UCSD-AML1 (cell line): ENCODE measurements at regions not wholly inside any gene's neighbourhood (a gene's known extent, or its start where the extent isn't known, plus 50 kb on each side); places are given as distances from the start of the nearest gene placed in this dataset.
"Not testable (repeated sequence)": the region's sequence is repeated elsewhere in the genome, so short reads cannot be mapped to it uniquely, and the experiment has no call there.

Source experiments
- DNase-seq: peaks from one replicate; lab custom pipeline; 2025; ENCODE audit not compliant: unreplicated experiment; lab: John Stamatoyannopoulos, UW

- DNase-seq = not testable (repeated sequence)
These were observed 231.5 kb downstream of the NPIPA7 start for GRCh38 chr16:16610389-16610967.

- not testable (repeated sequence) for DNase-seq
These were observed 234.3 kb downstream of the NPIPA7 start for GRCh38 chr16:16613212-16613611.

DNA sequence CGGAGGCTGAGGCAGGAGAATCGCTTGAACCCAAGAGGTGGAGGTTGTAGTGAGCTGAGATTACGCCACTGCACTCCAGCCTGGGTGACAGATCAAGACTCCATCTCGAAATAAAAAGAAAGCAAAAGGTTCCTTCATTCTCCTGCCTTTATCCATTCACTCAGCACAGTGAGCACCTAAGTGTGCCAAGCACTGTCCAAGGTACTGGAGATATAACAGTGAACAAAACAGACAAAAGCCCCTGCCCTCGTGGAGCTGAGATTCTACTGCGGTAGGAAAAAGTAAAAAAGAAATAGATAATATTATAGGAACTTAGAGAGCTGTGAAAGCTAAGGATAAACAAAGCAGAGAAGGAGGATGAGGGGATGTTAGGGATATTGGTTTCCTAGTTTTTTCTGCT lies 235.5 kb downstream of the NPIPA7 start:
- DNase-seq = not testable (repeated sequence)

GRCh38 chr16:16618963-16619465 lies 240.1 kb downstream of the NPIPA7 start:
- DNase-seq = not testable (repeated sequence)

DNA sequence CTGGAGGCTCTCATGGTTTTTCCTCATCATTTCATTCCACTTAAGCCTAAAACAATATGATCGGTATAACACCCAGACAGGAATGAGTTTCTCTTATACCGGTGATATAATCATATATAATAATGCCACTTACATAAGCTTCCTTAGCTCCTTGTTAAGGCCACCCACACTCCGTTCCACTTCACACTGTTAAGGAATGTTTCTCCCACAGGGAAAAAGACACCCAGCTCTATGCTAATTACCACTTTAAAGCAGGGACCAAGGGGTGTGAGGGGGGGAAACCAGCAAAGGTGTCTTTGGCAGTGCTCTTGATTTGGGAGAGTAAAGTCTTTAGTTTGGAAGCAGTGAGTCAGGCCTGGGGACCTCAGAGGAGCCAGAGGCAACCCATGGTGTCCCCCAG lies 245.4 kb downstream of the NPIPA7 start:
- DNase-seq = not testable (repeated sequence)

DNA sequence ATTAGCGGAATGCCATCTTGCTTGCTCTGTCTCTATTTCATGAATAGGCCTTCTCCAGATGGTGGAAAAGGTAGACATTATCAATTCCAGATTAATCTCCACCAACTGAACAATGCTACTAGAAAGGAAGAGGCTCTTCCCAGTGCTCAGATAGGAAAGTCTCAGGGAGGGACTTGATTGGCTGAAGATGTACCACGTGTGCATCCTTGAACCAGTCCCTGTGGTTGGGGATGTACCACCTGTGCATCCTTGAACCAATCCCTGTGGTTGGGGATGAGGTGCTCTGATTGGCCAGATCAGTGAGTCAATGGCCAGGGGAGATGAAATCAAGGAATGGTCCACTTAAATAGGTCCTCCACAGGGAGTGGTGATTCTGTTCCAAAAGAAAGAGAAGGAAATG lies 246.2 kb downstream of the NPIPA7 start:
- not testable (repeated sequence) for DNase-seq

- DNase-seq = not testable (repeated sequence)
These were observed 248.9 kb downstream of the NPIPA7 start for GRCh38 chr16:16627865-16628264.

- DNase-seq = not testable (repeated sequence)
These were observed 259.3 kb downstream of the NPIPA7 start for GRCh38 chr16:16638231-16638630.

GRCh38 chr16:16638714-16639113 lies 259.8 kb downstream of the NPIPA7 start:
- DNase-seq = not testable (repeated sequence)

- not testable (repeated sequence) for DNase-seq
These were observed 264.9 kb downstream of the NPIPA7 start for GRCh38 chr16:16643828-16644227.

DNA sequence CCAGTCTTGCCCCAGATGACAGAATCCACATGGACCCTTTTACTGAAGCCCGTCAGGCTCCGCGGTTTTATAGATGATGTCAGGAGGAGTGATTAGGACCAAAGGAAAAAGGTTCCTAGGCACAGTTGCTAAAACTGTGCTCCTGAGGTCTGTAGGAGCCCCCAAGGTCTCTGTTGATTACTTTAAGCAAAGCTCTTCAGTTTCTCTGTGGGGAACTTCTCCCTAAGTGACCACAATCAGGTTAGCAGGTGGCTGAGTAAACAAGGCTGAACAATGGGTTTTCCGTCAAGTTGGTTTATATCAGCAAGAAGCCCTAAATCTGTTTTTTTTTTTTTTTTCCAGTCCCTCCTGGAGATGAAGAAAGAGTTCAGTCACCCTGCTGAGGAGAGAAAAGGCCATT lies 269.1 kb downstream of the NPIPA7 start:
- DNase-seq = not testable (repeated sequence)

DNA sequence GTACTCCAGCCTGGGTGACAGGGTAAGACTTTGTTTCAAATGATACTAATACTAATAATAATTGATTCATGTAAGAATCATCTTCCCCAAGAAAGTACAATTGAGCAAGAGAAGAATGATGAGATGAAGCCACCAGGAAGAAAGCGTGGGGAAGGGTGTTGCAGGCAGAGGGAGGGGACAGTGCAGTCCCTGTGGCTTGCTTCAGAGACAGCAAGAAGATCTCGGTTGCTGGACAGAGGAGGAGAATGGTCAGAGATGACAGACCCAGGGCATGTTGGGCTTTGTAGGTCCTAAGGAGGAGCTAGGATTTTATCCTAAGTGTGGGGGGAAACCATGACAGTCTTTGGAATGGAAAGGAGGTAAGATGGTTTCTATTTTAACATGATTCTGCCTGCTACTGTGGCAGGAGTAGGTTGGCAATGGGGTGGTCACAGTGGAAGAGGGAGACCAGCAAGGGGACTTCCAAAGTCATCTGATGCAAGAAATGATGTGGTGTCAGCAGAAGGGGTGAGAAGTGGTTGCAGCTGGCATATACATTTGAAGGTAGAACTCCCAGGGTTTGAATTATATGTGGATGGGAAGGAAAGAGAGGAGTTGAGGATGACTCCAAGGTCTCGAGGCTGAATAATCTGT lies 293.4 kb downstream of the NPIPA7 start:
- DNase-seq = not testable (repeated sequence)

GRCh38 chr16:16674820-16675219 lies 295.9 kb downstream of the NPIPA7 start:
- DNase-seq = not testable (repeated sequence)

DNA sequence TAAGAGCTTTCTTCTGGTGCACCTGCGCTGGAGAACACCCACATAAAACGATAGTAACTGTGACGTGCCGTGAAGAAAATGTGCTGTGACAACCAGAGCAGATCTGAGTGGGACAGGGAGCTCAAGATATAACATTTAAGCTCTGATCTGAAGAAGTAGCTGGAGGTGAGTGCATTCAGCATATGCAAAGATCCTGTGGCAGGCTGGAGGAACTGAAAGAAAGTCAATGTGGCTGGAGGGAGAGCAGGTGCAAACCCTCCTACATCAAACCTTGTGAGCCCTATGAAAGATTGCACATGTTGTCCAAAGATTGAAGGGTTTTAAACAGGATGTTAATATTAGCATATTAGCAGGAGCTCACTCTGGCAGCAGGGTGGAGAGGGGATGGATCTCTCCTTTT lies 342.9 kb downstream of the NPIPA7 start:
- DNase-seq = not testable (repeated sequence)

- not testable (repeated sequence) for DNase-seq
These were observed 343.7 kb downstream of the NPIPA7 start for GRCh38 chr16:16722666-16723065.

- not testable (repeated sequence) for DNase-seq
These were observed 345.0 kb downstream of the NPIPA7 start for GRCh38 chr16:16723819-16724519.

DNA sequence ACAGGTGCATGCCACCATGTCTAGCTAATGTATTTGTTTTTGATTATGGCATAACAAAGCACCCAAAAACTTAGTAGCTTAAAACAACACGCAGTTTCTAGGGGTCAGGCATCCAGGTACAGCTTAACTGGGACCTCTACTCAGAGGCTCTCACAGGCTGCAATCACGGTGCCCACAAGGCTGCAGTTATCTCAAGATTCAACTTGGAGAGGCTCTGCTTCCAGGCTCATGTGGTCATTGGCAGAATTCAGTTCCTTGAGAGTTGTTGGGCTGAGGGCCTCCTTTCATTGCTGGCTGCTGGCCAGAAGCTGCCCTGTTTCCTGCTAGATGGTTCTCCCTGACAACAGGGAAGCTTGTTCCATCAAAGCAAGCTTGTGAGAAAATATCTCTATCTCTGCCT lies 348.1 kb downstream of the NPIPA7 start:
- DNase-seq = not testable (repeated sequence)

DNA sequence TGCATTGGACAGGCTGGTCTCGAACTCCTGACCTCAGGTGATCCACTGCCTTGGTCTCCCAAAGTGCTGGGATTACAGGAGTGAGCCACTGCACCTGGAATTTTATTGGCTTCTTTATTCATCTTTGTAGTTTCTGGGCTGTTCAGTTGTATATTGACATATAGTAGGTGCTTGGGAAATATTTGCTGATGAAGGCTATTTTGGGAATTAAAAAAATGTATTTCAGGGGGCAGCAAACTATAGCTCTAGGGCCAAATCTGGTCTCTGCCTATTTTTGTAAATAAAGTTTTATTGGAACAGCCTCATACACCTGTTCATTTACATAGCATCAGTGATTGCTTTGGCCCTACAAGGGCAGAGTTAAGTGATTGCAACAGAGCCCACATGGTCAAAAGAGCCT lies 363.6 kb downstream of the NPIPA7 start:
- DNase-seq = not testable (repeated sequence)

GRCh38 chr16:16754992-16755667 lies 376.2 kb downstream of the NPIPA7 start:
- DNase-seq = not testable (repeated sequence)

- no peak for DNase-seq
These were observed 384.5 kb downstream of the NPIPA7 start for GRCh38 chr16:16763449-16763848.

- not testable (repeated sequence) for DNase-seq
These were observed 391.8 kb downstream of the NPIPA7 start for GRCh38 chr16:16770717-16771116.
